Transverse colon (tissue), 4 donors: ENCODE measurements at regions not wholly inside any gene's neighbourhood (a gene's known extent, or its start where the extent isn't known, plus 50 kb on each side); places are given as distances from the start of the nearest gene placed in this dataset.

ENCODE experiments used
- CTCF ChIP-seq, 5 experiments: fragments of 200-600 bp in 3 of 5; fragments of 450-650 bp in 2 of 5; sonication (generic) in 3 of 5; IDR thresholded peaks; 1 replicate in 2 of 5; 2 replicates in 3 of 5; pipeline ENCODE4 v1.5.1; 2016 to 2017; ENCODE audit warnings: antibody characterized with exemption in 5 of 5, inconsistent platforms in 3 of 5, mild to moderate bottlenecking in 2 of 5, moderate library complexity in 1 of 5
- EP300 ChIP-seq: sonication (generic); formaldehyde crosslinking; IDR thresholded peaks from one replicate; pipeline ENCODE4 v1.6.1; 2017; ENCODE audit warnings: antibody characterized with exemption, low read depth
- POLR2A ChIP-seq: fragments of 450-650 bp; IDR thresholded peaks from one replicate; pipeline ENCODE4 v1.6.1; 2016; ENCODE audit warnings: antibody characterized with exemption, mild to moderate bottlenecking, moderate library complexity
- POLR2AphosphoS5 ChIP-seq, 3 donors: sonication (generic); formaldehyde crosslinking; IDR thresholded peaks; one replicate each; pipeline ENCODE4 v1.6.1; 2016; ENCODE audit warnings: antibody characterized with exemption in 3 of 3

DNA sequence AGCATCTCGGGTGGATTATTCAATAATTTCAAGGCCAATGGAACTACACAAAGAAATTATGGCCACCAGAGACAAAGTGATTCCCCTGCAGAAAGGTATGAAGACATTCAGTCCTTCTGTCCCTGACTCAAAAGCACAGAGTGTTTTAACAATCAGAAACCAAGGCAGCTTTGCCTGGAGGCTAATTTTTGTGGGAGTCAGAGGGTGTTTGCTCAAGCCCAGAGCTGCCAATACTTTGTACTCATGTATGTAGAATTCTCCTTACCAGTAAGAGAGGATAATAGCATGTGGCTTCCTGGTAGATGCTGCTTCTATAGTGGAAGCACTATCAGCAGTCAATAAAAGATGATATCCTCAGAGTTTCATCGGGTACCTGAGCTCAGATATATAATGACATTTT, 178.4 kb downstream of the KCNE4 start:
- TF ChIP-seq CTCF (IDR thresholded peaks at IDR 0.05) (no peak), POLR2AphosphoS5 (IDR thresholded peaks at IDR 0.05) (no peak), POLR2A (no peak), EP300 (no peak)
